GM23338 (cell line): ENCODE measurements at regions not wholly inside any gene's neighbourhood (a gene's known extent, or its start where the extent isn't known, plus 50 kb on each side); places are given as distances from the start of the nearest gene placed in this dataset.

Experiments used
- ATAC-seq: fragments of 200-7000 bp; cut with Tn5 transposase; 3 replicates; pipeline ENCODE4 v1.9.1; 2020
- DNase-seq: peaks from one replicate; pipeline ENCODE4 v3.0.0-alpha.2; 2015; ENCODE audit warnings: low spot score
- H2AFZ ChIP-seq: fragments of 200-600 bp; sonication (generic); 2 replicates; pipeline ENCODE4 v1.8.0; 2016; ENCODE audit warnings: antibody characterized with exemption, mild to moderate bottlenecking, moderate library complexity
- H3F3A ChIP-seq: fragments of 200-600 bp; sonication (generic); replicated peaks from 2 replicates; pipeline ENCODE4 v1.8.0; 2017; ENCODE audit warnings: antibody characterized with exemption, mixed run types, low read depth
- H3K27ac ChIP-seq: fragments of 200-600 bp; sonication (generic); 2 replicates; pipeline ENCODE4 v1.6.1; 2016; ENCODE audit warnings: low read depth
- H3K27me3 ChIP-seq: fragments of 200-600 bp; sonication (generic); 2 replicates; pipeline ENCODE4 v1.8.0; 2016; ENCODE audit warnings: mild to moderate bottlenecking, mixed run types, moderate library complexity; ENCODE audit not compliant: insufficient read depth
- H3K36me3 ChIP-seq: fragments of 200-600 bp; sonication (generic); 2 replicates; pipeline ENCODE4 v1.8.0; 2016; ENCODE audit warnings: mild to moderate bottlenecking; ENCODE audit not compliant: insufficient read depth
- H3K4me1 ChIP-seq: fragments of 200-600 bp; sonication (generic); 2 replicates; pipeline ENCODE4 v1.8.0; 2016; ENCODE audit warnings: mild to moderate bottlenecking, moderate library complexity; ENCODE audit not compliant: insufficient read depth
- H3K4me2 ChIP-seq: fragments of 200-600 bp; sonication (generic); 2 replicates; pipeline ENCODE4 v1.7.1; 2017; ENCODE audit warnings: mixed run types
- H3K4me3 ChIP-seq: fragments of 200-600 bp; sonication (generic); 2 replicates; pipeline ENCODE4 v1.6.1; 2016; ENCODE audit warnings: mixed run types
- H3K79me2 ChIP-seq: fragments of 200-600 bp; sonication (generic); replicated peaks from 2 replicates; pipeline ENCODE4 v1.8.0; 2017; ENCODE audit warnings: mild to moderate bottlenecking; ENCODE audit not compliant: insufficient read depth
- H3K9me2 ChIP-seq: fragments of 200-600 bp; sonication (generic); 2 replicates; pipeline ENCODE4 v1.8.0; 2017; ENCODE audit not compliant: insufficient read depth
- H4K20me1 ChIP-seq: fragments of 200-600 bp; sonication (generic); replicated peaks from 2 replicates; pipeline ENCODE4 v1.8.0; 2017; ENCODE audit warnings: mild to moderate bottlenecking; ENCODE audit not compliant: insufficient read depth
- H3K27ac Mint-ChIP-seq: 2 replicates; pipeline ENCODE4 v1.8.0; 2020; ENCODE audit warnings: inconsistent platforms, mild to moderate bottlenecking, moderate library complexity, mixed read lengths
- H3K27me3 Mint-ChIP-seq: 3 replicates; pipeline ENCODE4 v1.8.0; 2022; ENCODE audit warnings: low read depth, mild to moderate bottlenecking, moderate library complexity, mixed read lengths, inconsistent platforms; ENCODE audit not compliant: insufficient read depth, poor library complexity
- H3K36me3 Mint-ChIP-seq: 3 replicates; pipeline ENCODE4 v1.8.0; 2021; ENCODE audit warnings: low read depth, mild to moderate bottlenecking, inconsistent platforms, moderate library complexity, mixed read lengths
- H3K4me1 Mint-ChIP-seq: 3 replicates; pipeline ENCODE4 v1.8.0; 2020; ENCODE audit warnings: mild to moderate bottlenecking, inconsistent platforms, mixed read lengths
- H3K4me3 Mint-ChIP-seq: 3 replicates; pipeline ENCODE4 v1.8.0; 2021; ENCODE audit warnings: moderate library complexity, mild to moderate bottlenecking, inconsistent platforms, mixed read lengths
- H3K9me3 Mint-ChIP-seq: 3 replicates; pipeline ENCODE4 v1.8.0; 2020; ENCODE audit warnings: moderate library complexity, mild to moderate bottlenecking, inconsistent platforms, mixed read lengths
- CREB1 ChIP-seq: fragments of 250-450 bp; sonication (Bioruptor Pico); IDR thresholded peaks from 2 replicates; pipeline ENCODE4 v1.5.0; 2020; ENCODE audit warnings: low read depth, mild to moderate bottlenecking, moderate library complexity
- CTCF ChIP-seq, 2 experiments: fragments of 200-600 bp in 1 of 2; sonication (generic) in 1 of 2; conservative IDR thresholded peaks; 2 replicates each; pipeline versions ENCODE4 v1.5.1 to v1.6.1; 2016 to 2017; ENCODE audit warnings: antibody characterized with exemption in 2 of 2, low read depth in 2 of 2, mild to moderate bottlenecking in 2 of 2, moderate library complexity in 1 of 2
- EZH2 ChIP-seq: fragments of 200-600 bp; sonication (generic); IDR thresholded peaks from one replicate; pipeline ENCODE4 v1.8.0; 2017; ENCODE audit warnings: antibody characterized with exemption, mild to moderate bottlenecking, low read depth; ENCODE audit not compliant: unreplicated experiment
- EZH2phosphoT487 ChIP-seq: fragments of 200-600 bp; sonication (generic); IDR thresholded peaks from one replicate; pipeline ENCODE4 v1.8.1; 2018; ENCODE audit warnings: antibody characterized with exemption; ENCODE audit not compliant: unreplicated experiment
- JUNB ChIP-seq: IDR thresholded peaks from one replicate; pipeline ENCODE4 v1.6.1; 2016; ENCODE audit warnings: antibody characterized with exemption; ENCODE audit not compliant: unreplicated experiment
- NANOG ChIP-seq: IDR thresholded peaks from 2 replicates; pipeline ENCODE4 v1.6.1; 2016; ENCODE audit warnings: antibody characterized with exemption, borderline replicate concordance
- POLR2AphosphoS5 ChIP-seq: IDR thresholded peaks from 2 replicates; pipeline ENCODE4 v1.6.1; 2016; ENCODE audit warnings: antibody characterized with exemption, low read depth
- STAT1 ChIP-seq: IDR thresholded peaks from one replicate; pipeline ENCODE4 v1.6.1; 2016; ENCODE audit warnings: antibody characterized with exemption; ENCODE audit not compliant: unreplicated experiment
- ZNF114 ChIP-seq: fragments of 250-450 bp; sonication (Bioruptor Pico); IDR thresholded peaks from 2 replicates; pipeline ENCODE4 v1.5.0; 2020; ENCODE audit warnings: mild to moderate bottlenecking, moderate library complexity
- ZNF331 ChIP-seq: fragments of 250-450 bp; sonication (Bioruptor Pico); IDR thresholded peaks from 2 replicates; pipeline ENCODE4 v1.5.0; 2020; ENCODE audit warnings: low read depth, mild to moderate bottlenecking, moderate library complexity
- TF ChIP-seq, protein P1 (sequence below): IDR thresholded peaks from one replicate; pipeline ENCODE4 v1.6.1; 2018; ENCODE audit warnings: antibody characterized with exemption; ENCODE audit not compliant: unreplicated experiment
- TF ChIP-seq, protein P2 (sequence below): IDR thresholded peaks from 2 replicates; pipeline ENCODE4 v1.6.1; 2016; ENCODE audit warnings: antibody characterized with exemption
- TF ChIP-seq, protein P3 (sequence below): fragments of 250-450 bp; sonication (Bioruptor Pico); IDR thresholded peaks from 2 replicates; pipeline ENCODE4 v1.5.0; 2020; ENCODE audit warnings: mild to moderate bottlenecking, moderate library complexity

DNA sequence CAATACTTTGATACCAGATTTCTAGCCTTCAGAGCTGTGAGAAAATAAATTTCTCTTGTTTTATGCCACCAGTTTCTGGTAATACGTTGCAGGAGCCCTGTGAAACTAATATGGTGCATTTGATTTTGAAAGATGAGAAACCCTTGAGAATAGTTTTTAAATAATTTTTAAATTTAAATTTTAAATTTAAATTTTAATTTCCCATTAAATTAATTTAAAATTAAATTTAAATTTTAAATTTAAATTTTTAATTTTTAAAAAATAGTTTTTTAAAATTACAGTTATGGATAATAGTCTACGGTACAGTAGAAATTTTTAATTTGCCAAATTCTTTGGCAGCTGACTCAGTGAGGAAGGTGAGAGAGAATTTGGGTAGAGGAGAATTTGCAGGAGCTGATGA, 68.6 kb upstream of the SLC24A3 start:
- no peak overlapping the region for H3K4me3 Mint-ChIP-seq
- TF ChIP-seq ZNF331 (CRISPR knock-in tag) (no peak), CREB1 (CRISPR knock-in tag) (no peak), CTCF (conservative IDR thresholded peaks at IDR 0.05; ENCODE audit: low read depth in 2 of 2) (no peak), JUNB (no peak), POLR2AphosphoS5 (no peak), ZNF114 (CRISPR knock-in tag) (no peak), STAT1 (no peak), NANOG (no peak), EZH2 (no peak), EZH2phosphoT487 (no peak)
- TF ChIP-seq, protein P1, sequence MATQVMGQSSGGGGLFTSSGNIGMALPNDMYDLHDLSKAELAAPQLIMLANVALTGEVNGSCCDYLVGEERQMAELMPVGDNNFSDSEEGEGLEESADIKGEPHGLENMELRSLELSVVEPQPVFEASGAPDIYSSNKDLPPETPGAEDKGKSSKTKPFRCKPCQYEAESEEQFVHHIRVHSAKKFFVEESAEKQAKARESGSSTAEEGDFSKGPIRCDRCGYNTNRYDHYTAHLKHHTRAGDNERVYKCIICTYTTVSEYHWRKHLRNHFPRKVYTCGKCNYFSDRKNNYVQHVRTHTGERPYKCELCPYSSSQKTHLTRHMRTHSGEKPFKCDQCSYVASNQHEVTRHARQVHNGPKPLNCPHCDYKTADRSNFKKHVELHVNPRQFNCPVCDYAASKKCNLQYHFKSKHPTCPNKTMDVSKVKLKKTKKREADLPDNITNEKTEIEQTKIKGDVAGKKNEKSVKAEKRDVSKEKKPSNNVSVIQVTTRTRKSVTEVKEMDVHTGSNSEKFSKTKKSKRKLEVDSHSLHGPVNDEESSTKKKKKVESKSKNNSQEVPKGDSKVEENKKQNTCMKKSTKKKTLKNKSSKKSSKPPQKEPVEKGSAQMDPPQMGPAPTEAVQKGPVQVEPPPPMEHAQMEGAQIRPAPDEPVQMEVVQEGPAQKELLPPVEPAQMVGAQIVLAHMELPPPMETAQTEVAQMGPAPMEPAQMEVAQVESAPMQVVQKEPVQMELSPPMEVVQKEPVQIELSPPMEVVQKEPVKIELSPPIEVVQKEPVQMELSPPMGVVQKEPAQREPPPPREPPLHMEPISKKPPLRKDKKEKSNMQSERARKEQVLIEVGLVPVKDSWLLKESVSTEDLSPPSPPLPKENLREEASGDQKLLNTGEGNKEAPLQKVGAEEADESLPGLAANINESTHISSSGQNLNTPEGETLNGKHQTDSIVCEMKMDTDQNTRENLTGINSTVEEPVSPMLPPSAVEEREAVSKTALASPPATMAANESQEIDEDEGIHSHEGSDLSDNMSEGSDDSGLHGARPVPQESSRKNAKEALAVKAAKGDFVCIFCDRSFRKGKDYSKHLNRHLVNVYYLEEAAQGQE = no peak
- TF ChIP-seq, protein P2, sequence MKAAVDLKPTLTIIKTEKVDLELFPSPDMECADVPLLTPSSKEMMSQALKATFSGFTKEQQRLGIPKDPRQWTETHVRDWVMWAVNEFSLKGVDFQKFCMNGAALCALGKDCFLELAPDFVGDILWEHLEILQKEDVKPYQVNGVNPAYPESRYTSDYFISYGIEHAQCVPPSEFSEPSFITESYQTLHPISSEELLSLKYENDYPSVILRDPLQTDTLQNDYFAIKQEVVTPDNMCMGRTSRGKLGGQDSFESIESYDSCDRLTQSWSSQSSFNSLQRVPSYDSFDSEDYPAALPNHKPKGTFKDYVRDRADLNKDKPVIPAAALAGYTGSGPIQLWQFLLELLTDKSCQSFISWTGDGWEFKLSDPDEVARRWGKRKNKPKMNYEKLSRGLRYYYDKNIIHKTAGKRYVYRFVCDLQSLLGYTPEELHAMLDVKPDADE = no peak
- TF ChIP-seq, protein P3, sequence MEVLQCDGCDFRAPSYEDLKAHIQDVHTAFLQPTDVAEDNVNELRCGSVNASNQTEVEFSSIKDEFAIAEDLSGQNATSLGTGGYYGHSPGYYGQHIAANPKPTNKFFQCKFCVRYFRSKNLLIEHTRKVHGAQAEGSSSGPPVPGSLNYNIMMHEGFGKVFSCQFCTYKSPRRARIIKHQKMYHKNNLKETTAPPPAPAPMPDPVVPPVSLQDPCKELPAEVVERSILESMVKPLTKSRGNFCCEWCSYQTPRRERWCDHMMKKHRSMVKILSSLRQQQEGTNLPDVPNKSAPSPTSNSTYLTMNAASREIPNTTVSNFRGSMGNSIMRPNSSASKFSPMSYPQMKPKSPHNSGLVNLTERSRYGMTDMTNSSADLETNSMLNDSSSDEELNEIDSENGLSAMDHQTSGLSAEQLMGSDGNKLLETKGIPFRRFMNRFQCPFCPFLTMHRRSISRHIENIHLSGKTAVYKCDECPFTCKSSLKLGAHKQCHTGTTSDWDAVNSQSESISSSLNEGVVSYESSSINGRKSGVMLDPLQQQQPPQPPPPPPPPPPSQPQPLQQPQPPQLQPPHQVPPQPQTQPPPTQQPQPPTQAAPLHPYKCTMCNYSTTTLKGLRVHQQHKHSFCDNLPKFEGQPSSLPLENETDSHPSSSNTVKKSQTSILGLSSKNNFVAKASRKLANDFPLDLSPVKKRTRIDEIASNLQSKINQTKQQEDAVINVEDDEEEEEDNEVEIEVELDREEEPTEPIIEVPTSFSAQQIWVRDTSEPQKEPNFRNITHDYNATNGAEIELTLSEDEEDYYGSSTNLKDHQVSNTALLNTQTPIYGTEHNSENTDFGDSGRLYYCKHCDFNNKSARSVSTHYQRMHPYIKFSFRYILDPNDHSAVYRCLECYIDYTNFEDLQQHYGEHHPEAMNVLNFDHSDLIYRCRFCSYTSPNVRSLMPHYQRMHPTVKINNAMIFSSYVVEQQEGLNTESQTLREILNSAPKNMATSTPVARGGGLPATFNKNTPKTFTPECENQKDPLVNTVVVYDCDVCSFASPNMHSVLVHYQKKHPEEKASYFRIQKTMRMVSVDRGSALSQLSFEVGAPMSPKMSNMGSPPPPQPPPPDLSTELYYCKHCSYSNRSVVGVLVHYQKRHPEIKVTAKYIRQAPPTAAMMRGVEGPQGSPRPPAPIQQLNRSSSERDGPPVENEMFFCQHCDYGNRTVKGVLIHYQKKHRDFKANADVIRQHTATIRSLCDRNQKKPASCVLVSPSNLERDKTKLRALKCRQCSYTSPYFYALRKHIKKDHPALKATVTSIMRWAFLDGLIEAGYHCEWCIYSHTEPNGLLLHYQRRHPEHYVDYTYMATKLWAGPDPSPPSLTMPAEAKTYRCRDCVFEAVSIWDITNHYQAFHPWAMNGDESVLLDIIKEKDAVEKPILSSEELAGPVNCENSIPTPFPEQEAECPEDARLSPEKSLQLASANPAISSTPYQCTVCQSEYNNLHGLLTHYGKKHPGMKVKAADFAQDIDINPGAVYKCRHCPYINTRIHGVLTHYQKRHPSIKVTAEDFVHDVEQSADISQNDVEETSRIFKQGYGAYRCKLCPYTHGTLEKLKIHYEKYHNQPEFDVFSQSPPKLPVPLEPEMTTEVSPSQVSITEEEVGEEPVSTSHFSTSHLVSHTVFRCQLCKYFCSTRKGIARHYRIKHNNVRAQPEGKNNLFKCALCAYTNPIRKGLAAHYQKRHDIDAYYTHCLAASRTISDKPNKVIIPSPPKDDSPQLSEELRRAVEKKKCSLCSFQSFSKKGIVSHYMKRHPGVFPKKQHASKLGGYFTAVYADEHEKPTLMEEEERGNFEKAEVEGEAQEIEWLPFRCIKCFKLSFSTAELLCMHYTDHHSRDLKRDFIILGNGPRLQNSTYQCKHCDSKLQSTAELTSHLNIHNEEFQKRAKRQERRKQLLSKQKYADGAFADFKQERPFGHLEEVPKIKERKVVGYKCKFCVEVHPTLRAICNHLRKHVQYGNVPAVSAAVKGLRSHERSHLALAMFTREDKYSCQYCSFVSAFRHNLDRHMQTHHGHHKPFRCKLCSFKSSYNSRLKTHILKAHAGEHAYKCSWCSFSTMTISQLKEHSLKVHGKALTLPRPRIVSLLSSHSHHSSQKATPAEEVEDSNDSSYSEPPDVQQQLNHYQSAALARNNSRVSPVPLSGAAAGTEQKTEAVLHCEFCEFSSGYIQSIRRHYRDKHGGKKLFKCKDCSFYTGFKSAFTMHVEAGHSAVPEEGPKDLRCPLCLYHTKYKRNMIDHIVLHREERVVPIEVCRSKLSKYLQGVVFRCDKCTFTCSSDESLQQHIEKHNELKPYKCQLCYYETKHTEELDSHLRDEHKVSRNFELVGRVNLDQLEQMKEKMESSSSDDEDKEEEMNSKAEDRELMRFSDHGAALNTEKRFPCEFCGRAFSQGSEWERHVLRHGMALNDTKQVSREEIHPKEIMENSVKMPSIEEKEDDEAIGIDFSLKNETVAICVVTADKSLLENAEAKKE (CRISPR knock-in tag) = no peak

More for the DNA sequence above, 68.6 kb upstream of the SLC24A3 start:
- no peaks in the 10 kb centered on the region for H4K20me1 ChIP-seq
- no peaks in the 10 kb centered on the region for H3K4me1 ChIP-seq
- peaks cover 3% of the 10 kb centered on the region; the same call in 1 of the 2 replicates for H3K9me2 ChIP-seq
- Mint-ChIP-seq H3K27ac (no peak overlapping the region), H3K4me1 (no peaks in the 10 kb centered on the region), H3K36me3 (peaks cover 6% of the 10 kb centered on the region; the same call in 2 of the 3 replicates), H3K9me3 (peaks cover 27% of the 10 kb centered on the region), H3K27me3 (no peaks in the 10 kb centered on the region)
- H2AFZ ChIP-seq = no peak overlapping the region
- H3K79me2 ChIP-seq = no peaks in the 10 kb centered on the region
- no peaks in the 10 kb centered on the region for H3K27me3 ChIP-seq
- no peak overlapping the region for H3K4me2 ChIP-seq
- no peak overlapping the region for H3K4me3 ChIP-seq
- DNase-seq (no peak), ATAC-seq (no peak)
- 0 out of 2 replicates have a peak, but pooled peaks cover 2% of the 10 kb centered on the region for H3K36me3 ChIP-seq
- H3F3A ChIP-seq = no peaks in the 10 kb centered on the region
- H3K27ac ChIP-seq = no peak overlapping the region
